HG03558 (cell line): ENCODE measurements at regions not wholly inside any gene's neighbourhood (a gene's known extent, or its start where the extent isn't known, plus 50 kb on each side); places are given as distances from the start of the nearest gene placed in this dataset.

Source experiments
- ATAC-seq: cut with Tn5 transposase; IDR thresholded peaks from one replicate; pipeline ENCODE4 v1.9.1; 2021; ENCODE audit warnings: moderate number of reproducible peaks; ENCODE audit not compliant: unreplicated experiment; ENCODE audit errors: extremely low read depth

GRCh38 chr2:191512874-191513273 is 165.1 kb upstream of the NABP1 start:
- no peak for ATAC-seq

GRCh38 chr2:191514613-191515012 is 163.3 kb upstream of the NABP1 start:
- no peak for ATAC-seq

GRCh38 chr2:191515551-191515950 is 162.4 kb upstream of the NABP1 start:
- ATAC-seq: no peak

- no peak for ATAC-seq
Measured at GRCh38 chr2:191516260-191516659, 161.7 kb upstream of the NABP1 start.

GRCh38 chr2:191521608-191522208 is 156.2 kb upstream of the NABP1 start:
- no peak for ATAC-seq

GRCh38 chr2:191522478-191523120 is 155.3 kb upstream of the NABP1 start:
- ATAC-seq: no peak

- ATAC-seq: no peak
Measured at GRCh38 chr2:191526091-191526490, 151.8 kb upstream of the NABP1 start.

- ATAC-seq: no peak
Measured at GRCh38 chr2:191526536-191526935, 151.4 kb upstream of the NABP1 start.

- no peak for ATAC-seq
Measured at GRCh38 chr2:191526953-191527556, 150.9 kb upstream of the NABP1 start.

- no peak for ATAC-seq
Measured at GRCh38 chr2:191530618-191531017, 147.3 kb upstream of the NABP1 start.

GRCh38 chr2:191533693-191534180 is 144.2 kb upstream of the NABP1 start:
- no peak for ATAC-seq

- ATAC-seq: no peak
Measured at GRCh38 chr2:191537921-191538320, 140.0 kb upstream of the NABP1 start.

- no peak for ATAC-seq
Measured at GRCh38 chr2:191538334-191538903, 139.5 kb upstream of the NABP1 start.

GRCh38 chr2:191539068-191539467 is 138.9 kb upstream of the NABP1 start:
- ATAC-seq: no peak

- ATAC-seq: no peak
Measured at GRCh38 chr2:191540681-191541080, 137.3 kb upstream of the NABP1 start.

GRCh38 chr2:191543708-191544107 is 134.2 kb upstream of the NABP1 start:
- no peak for ATAC-seq

- ATAC-seq: no peak
Measured at GRCh38 chr2:191544461-191545062, 133.4 kb upstream of the NABP1 start.

- no peak for ATAC-seq
Measured at GRCh38 chr2:191545361-191545760, 132.6 kb upstream of the NABP1 start.

- no peak for ATAC-seq
Measured at GRCh38 chr2:191552066-191552465, 125.9 kb upstream of the NABP1 start.

- ATAC-seq: no peak
Measured at GRCh38 chr2:191554240-191554639, 123.7 kb upstream of the NABP1 start.
